Ectodermal cell (in vitro differentiated cells): ENCODE measurements at regions not wholly inside any gene's neighbourhood (a gene's known extent, or its start where the extent isn't known, plus 50 kb on each side); places are given as distances from the start of the nearest gene placed in this dataset.

ENCODE experiments used
- H3K27ac ChIP-seq: 2 replicates; pipeline ENCODE4 v1.7.0; 2013; ENCODE audit warnings: mild to moderate bottlenecking, low read depth, low read length; ENCODE audit not compliant: insufficient read depth, poor library complexity, severe bottlenecking
- H3K27me3 ChIP-seq: 2 replicates; pipeline ENCODE4 v1.7.0; 2013; ENCODE audit warnings: mild to moderate bottlenecking, low read length; ENCODE audit not compliant: insufficient read depth, control insufficient read depth, poor library complexity, severe bottlenecking
- H3K36me3 ChIP-seq: one replicate; pipeline ENCODE4 v1.7.0; 2013; ENCODE audit warnings: low read length; ENCODE audit not compliant: control insufficient read depth, insufficient read depth
- H3K4me1 ChIP-seq: one replicate; pipeline ENCODE4 v1.7.0; 2013; ENCODE audit warnings: low read length; ENCODE audit not compliant: control insufficient read depth, insufficient read depth
- H3K4me3 ChIP-seq: 2 replicates; pipeline ENCODE4 v1.7.0; 2013; ENCODE audit warnings: low read depth, low read length, control low read depth; ENCODE audit not compliant: insufficient read depth
- H3K9me3 ChIP-seq: 2 replicates; pipeline ENCODE4 v1.7.0; 2013; ENCODE audit warnings: mild to moderate bottlenecking, low read length, moderate library complexity; ENCODE audit not compliant: control insufficient read depth
- WGBS, 2 experiments: methylation state at CpG; one replicate each; pipeline ENCODE4 v1.1.7; 2013; ENCODE audit warnings: missing lambda C conversion rate in 2 of 2; 5-methylcytosine and 5-hydroxymethylcytosine counted together

DNA sequence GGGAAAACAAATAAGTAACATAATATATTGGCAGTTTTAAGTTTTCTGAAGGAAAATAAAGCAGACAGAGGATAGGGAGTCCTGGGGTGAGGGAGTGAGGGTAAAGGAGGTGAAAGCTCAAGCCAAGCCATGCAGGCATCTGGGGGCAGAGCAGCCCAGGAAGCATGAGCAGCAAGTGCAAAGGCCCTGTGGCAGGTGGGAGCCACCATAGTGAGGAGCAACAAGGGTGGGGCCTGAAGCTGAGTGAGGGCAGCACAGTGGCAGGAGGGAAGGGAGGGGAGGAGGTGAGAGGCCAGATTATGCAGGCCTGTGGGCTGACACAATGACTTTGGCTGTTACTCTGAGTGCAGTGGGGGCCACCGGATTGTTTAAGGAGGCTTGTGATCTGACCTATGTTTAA is 138.8 kb upstream of the TNR start:
- Histone ChIP-seq H3K4me1 (no peaks in the 10 kb centered on the region), H3K9me3 (no peaks in the 10 kb centered on the region), H3K4me3 (no peak overlapping the region), H3K27me3 (peaks cover 2% of the 10 kb centered on the region), H3K27ac (no peak overlapping the region), H3K36me3 (no peaks in the 10 kb centered on the region)
- 92% methylated on average over 1 of the region's 1 CpG for WGBS, 2 experiments

DNA sequence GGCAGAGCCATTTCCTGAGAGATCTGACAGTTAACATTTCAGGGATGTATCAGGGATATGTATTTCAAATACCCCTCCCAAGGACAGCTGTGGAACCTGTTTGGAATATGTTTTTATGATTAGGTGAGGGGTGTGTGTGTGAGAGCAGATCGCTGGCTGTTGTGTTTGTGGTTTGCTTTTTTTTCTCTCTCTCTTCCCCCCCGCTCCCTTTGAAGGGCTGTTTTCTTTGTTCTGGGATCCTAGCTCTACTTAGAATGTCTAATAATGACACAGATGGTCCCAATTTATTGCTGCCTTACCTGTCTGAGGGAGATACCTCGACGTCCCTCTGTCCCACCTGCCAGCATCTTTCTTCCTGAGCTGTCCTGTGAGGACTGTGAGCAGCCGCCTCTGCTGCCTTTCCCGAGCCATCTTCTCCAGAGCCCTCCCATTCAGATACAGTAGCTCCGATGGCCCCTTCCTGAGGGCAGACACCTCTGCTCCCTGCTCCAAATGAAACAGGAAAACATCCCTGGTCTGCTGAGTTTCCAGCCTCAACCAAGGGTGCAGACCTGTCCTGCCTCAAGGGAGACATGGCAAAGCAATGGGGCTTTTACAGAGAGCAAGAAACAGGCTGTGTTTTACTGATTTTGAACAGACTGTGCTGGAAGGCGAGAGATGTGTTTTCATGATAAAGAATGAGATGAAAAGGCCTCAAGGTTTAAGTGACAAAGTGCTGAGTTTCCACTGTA is 138.0 kb upstream of the TNR start:
- Histone ChIP-seq H3K36me3 (no peaks in the 10 kb centered on the region), H3K27me3 (no peaks in the 10 kb centered on the region), H3K27ac (no peak overlapping the region), H3K4me1 (no peaks in the 10 kb centered on the region), H3K9me3 (no peaks in the 10 kb centered on the region), H3K4me3 (no peak overlapping the region)
- 68 to 72% methylated on average over 8 of the region's 8 CpGs for WGBS, 2 experiments

DNA sequence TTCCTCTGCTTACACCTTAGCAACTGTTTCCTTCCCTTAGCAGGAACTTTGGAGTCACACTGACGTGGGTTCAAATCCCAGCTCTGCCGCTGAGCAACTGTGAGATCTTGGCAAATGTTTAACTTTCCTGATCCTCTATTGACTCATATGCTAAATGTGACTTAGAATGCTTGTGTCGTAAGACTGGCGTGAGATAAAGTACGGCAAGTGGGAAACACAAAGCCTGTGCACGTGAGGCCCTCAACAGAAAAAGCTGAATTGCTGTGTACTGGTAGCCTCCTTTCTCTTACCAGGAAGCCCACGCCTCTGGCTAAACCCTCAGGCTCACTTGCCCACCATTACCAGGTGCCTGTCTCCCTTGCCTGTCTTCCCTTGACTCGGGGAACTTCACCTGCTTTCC is 135.4 kb upstream of the TNR start:
- WGBS, 2 experiments: 81 to 83% methylated on average over 8 of the region's 8 CpGs
- Histone ChIP-seq H3K4me3 (no peak overlapping the region), H3K27me3 (no peaks in the 10 kb centered on the region), H3K36me3 (no peaks in the 10 kb centered on the region), H3K9me3 (no peaks in the 10 kb centered on the region), H3K4me1 (no peaks in the 10 kb centered on the region), H3K27ac (no peak overlapping the region)

DNA sequence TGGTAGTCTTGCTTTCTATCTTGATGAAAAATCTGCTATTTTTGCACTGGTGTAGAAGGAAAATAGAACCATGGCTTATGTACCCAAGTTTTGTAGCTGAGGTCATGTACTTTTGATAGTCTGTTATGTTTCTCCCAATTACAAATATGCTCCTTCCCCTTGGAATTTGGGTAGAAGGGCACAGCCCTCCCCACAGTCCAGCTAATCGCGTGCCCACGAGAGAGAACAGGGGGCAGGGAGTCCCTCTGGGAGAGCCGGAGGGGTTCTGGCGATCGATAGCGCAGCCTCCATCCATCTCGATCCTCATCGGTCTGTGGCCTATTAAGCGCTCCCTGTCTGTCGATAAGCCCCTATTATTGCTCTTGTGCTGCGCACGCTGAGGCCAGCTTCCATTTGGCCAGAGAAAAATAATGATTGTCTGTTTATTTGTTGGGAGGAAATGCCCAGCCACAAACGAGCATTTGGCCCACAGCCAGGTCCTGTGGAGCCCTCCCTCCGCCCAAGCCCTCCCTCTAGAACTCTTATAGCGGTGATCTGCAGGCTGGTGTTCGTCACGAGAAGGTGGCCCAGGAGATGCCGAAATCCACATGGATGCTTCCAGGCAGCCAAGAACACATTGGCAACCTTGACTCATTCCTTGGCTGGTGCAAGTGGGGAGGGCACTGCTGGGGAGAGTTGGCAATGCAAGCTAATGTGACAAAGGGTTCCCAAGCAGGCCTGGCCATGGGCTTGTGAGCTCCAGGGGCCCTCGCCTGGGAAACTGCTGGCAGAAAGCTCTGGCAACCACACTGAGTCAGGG is 134.7 kb upstream of the TNR start:
- Histone ChIP-seq H3K4me3 (no peak overlapping the region), H3K36me3 (no peaks in the 10 kb centered on the region), H3K9me3 (no peaks in the 10 kb centered on the region), H3K4me1 (no peaks in the 10 kb centered on the region), H3K27me3 (no peaks in the 10 kb centered on the region), H3K27ac (no peak overlapping the region)
- 94 to 95% methylated on average over 20 of the region's 20 CpGs for WGBS, 2 experiments

DNA sequence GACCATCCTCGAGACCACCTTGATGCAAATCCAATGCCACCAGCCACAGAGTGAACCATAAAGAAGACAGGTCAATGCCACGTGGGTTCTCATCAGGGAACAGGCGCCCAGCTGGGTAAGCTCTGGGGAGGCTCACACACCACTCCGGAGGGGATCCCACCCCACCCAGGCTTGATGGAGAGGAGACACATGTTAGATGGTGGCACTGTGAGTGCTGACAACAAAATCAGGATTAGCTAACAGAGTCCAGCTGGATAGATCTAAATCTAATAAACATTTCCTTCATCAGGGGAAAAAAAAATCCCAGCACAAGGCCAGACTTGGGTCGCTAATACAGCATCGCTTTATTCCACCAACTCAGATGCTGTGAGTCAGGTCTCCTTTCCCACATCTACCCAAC is 132.2 kb upstream of the TNR start:
- H3K9me3 ChIP-seq: no peaks in the 10 kb centered on the region
- H3K27me3 ChIP-seq: no peaks in the 10 kb centered on the region
- H3K36me3 ChIP-seq: no peaks in the 10 kb centered on the region
- WGBS, 2 experiments: 94 to 95% methylated on average over 6 of the region's 6 CpGs
- no peaks in the 10 kb centered on the region for H3K4me1 ChIP-seq
- H3K27ac ChIP-seq: no peak overlapping the region
- H3K4me3 ChIP-seq: no peak overlapping the region

DNA sequence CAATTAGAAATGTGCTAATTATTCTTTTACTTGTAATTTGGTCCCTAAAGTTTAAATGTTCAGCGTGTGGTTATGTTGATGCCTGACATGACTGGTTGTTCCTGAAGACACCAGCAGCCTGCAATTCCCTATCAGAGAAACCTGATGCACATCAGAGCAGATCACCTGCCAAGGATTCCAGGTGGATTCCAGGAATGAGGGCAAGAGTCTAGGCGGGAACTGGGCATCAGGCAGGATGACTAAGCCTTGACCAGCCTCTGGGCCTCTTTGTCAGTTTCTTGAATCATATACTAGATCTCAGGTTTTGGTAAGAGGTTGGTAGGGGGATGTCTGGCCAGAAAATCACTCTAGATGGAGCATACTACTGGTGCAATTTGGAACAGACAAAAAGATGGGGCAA is 130.7 kb upstream of the TNR start:
- 92 to 98% methylated on average over 2 of the region's 2 CpGs for WGBS, 2 experiments
- no peaks in the 10 kb centered on the region for H3K36me3 ChIP-seq
- no peaks in the 10 kb centered on the region for H3K27me3 ChIP-seq
- no peak overlapping the region for H3K4me3 ChIP-seq
- no peak overlapping the region for H3K27ac ChIP-seq
- H3K4me1 ChIP-seq: no peaks in the 10 kb centered on the region
- no peaks in the 10 kb centered on the region for H3K9me3 ChIP-seq

DNA sequence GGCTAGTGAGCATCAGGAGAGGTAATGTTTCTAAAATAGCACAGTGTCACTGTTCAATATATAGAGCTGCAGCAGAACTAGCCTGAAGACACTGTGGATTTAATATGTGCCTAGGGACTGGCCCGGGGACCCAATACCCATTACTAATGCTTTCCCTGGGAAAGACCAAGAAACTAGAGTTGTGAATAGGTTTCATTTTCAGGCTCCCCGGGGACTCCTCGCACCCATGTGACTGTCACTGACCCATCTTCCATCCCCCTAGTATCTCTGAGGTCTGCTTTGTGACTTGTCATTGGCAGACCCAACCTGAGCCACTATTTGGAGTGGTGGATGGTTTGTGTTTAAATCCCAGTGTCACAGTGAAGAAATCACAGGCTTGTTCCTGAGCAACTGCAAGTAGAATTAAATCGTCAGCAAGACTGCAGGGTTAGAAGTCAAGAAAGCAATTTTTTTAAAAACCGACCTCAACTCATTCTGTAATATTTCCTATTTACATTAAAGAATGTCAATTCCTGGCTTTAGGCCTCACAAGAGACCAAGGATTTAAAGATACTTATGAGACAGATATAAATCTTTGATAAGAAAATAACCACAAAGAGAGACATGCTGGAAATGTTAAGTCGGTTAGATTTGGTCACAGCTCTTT is 130.0 kb upstream of the TNR start:
- WGBS, 2 experiments: 90 to 97% methylated on average over 6 of the region's 6 CpGs
- no peak overlapping the region for H3K27ac ChIP-seq
- no peaks in the 10 kb centered on the region for H3K9me3 ChIP-seq
- no peaks in the 10 kb centered on the region for H3K27me3 ChIP-seq
- no peak overlapping the region for H3K4me3 ChIP-seq
- H3K4me1 ChIP-seq: no peaks in the 10 kb centered on the region
- H3K36me3 ChIP-seq: no peaks in the 10 kb centered on the region

DNA sequence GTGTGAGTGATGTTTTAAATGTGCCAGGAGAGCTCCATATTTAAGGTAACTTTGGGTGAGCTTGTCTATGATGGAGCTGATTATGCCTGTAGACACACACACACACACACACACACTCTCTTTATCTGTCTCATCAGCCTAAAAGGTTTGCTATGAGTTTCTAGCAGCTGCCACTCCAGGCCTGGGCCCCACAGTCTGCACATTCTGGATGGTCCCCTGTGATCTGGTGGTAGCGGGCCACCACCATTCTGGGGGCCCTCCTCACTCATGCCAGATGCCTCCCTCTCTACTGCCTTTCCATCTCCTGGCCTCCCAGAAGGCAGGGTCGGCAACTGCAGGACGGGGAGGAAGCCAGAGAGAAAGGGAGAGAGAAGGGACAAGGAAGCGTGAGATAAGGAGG is 129.2 kb upstream of the TNR start:
- H3K27ac ChIP-seq: no peak overlapping the region
- no peak overlapping the region for H3K4me3 ChIP-seq
- 85 to 88% methylated on average over 4 of the region's 4 CpGs for WGBS, 2 experiments
- no peaks in the 10 kb centered on the region for H3K4me1 ChIP-seq
- no peaks in the 10 kb centered on the region for H3K27me3 ChIP-seq
- no peaks in the 10 kb centered on the region for H3K9me3 ChIP-seq
- no peaks in the 10 kb centered on the region for H3K36me3 ChIP-seq

DNA sequence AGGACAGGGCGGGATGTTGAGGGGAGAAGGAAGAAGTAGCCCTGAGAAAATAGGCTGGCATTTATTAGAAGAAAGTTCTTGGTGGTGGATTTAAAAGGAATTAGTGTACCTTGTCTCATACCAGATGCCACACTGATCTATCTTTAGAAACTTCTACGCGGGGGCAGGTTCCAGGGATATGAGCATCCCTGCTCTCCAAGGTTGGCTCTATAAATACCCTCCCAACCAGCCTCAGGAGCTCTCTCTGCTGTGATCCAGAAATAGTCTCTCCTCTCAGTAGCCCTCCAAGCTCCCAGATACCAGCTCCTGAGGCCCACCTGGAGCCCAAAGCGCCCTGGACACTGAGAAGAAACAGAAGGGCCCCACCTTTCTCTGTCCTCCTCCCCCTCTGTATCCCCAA is 128.3 kb upstream of the TNR start:
- no peaks in the 10 kb centered on the region for H3K9me3 ChIP-seq
- WGBS, 2 experiments: 95 to 96% methylated on average over 4 of the region's 4 CpGs
- no peaks in the 10 kb centered on the region for H3K27me3 ChIP-seq
- no peaks in the 10 kb centered on the region for H3K4me1 ChIP-seq
- no peak overlapping the region for H3K4me3 ChIP-seq
- no peak overlapping the region for H3K27ac ChIP-seq
- no peaks in the 10 kb centered on the region for H3K36me3 ChIP-seq

DNA sequence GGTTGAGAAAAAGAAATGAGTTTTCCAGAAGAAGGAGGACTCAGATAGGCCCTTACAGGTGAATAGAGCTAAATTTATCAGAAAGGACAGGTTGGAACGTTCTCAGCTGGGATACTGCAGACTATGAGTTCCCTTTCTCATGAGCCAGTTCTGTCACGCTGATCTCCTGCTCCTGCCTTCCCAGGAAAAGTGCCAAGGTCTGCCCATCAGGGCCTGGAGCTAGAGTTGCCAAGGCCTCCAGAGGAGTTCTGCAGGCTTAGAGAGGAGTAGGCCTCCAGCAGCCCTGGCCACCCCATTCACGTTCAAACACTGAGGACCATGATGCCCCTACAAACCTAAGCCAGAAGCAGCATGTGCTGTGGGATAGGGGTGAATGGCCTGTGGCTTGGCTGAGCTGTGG is 126.8 kb upstream of the TNR start:
- no peaks in the 10 kb centered on the region for H3K9me3 ChIP-seq
- no peaks in the 10 kb centered on the region for H3K27me3 ChIP-seq
- no peaks in the 10 kb centered on the region for H3K36me3 ChIP-seq
- peaks cover 6% of the 10 kb centered on the region for H3K4me1 ChIP-seq
- WGBS, 2 experiments: 72 to 83% methylated on average over 3 of the region's 3 CpGs
- no peak overlapping the region for H3K27ac ChIP-seq
- no peak overlapping the region for H3K4me3 ChIP-seq
